ENCODE measurements at regions not wholly inside any gene's neighbourhood (a gene's known extent, or its start where the extent isn't known, plus 50 kb on each side); places are given as distances from the start of the nearest gene placed in this dataset.

DNA sequence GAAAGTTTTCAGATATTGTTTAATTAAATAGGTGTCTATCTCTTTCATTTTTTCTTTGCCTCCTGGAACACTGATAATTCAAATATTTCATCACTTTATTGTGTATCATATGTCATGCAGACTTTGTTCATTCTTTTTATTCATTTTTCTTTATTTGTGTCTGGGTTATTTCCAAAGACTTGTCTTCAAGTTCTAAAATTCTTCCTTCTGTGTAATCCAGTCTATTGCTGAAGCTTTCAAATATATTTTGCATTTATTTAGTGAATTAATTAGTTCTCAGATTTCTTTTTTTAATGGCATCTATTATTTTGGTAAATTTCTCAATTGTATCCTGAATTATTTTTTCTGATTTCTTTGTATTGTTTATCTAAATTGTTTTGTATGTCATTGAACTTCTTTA, 70.1 kb downstream of the ZNF330 start:
- no peaks in the 10 kb centered on the region for H3K27me3 ChIP-seq
- no peak overlapping the region for H2AFZ ChIP-seq
- H3K79me2 ChIP-seq = no peaks in the 10 kb centered on the region
- no peaks in the 10 kb centered on the region for H3K4me1 ChIP-seq (ENCODE audit: insufficient read depth)
- H3K27ac ChIP-seq = no peak overlapping the region
- no peak for TF ChIP-seq EZH2phosphoT487 (IDR thresholded peaks at IDR 0.05; ENCODE audit: low read depth, severe bottlenecking, unreplicated experiment)
- TF ChIP-seq, protein P1, sequence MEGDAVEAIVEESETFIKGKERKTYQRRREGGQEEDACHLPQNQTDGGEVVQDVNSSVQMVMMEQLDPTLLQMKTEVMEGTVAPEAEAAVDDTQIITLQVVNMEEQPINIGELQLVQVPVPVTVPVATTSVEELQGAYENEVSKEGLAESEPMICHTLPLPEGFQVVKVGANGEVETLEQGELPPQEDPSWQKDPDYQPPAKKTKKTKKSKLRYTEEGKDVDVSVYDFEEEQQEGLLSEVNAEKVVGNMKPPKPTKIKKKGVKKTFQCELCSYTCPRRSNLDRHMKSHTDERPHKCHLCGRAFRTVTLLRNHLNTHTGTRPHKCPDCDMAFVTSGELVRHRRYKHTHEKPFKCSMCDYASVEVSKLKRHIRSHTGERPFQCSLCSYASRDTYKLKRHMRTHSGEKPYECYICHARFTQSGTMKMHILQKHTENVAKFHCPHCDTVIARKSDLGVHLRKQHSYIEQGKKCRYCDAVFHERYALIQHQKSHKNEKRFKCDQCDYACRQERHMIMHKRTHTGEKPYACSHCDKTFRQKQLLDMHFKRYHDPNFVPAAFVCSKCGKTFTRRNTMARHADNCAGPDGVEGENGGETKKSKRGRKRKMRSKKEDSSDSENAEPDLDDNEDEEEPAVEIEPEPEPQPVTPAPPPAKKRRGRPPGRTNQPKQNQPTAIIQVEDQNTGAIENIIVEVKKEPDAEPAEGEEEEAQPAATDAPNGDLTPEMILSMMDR (IDR thresholded peaks at IDR 0.05; ENCODE audit: poor library complexity) = no peak
- no peaks in the 10 kb centered on the region for H3K36me3 ChIP-seq (replicated peaks; ENCODE audit: insufficient read depth, low read depth)
- no peak overlapping the region for H3K4me2 ChIP-seq
- no peaks in the 10 kb centered on the region for H3K9me2 ChIP-seq (replicated peaks; ENCODE audit: insufficient read depth)
- H3K4me3 ChIP-seq = no peak overlapping the region
- H3K9me3 ChIP-seq (ENCODE audit: low read depth) = no peaks in the 10 kb centered on the region
- DNase-seq (ENCODE audit: low spot score) = no peak
- no peaks in the 10 kb centered on the region for H4K20me1 ChIP-seq (ENCODE audit: insufficient read depth, poor library complexity, severe bottlenecking)

DNA sequence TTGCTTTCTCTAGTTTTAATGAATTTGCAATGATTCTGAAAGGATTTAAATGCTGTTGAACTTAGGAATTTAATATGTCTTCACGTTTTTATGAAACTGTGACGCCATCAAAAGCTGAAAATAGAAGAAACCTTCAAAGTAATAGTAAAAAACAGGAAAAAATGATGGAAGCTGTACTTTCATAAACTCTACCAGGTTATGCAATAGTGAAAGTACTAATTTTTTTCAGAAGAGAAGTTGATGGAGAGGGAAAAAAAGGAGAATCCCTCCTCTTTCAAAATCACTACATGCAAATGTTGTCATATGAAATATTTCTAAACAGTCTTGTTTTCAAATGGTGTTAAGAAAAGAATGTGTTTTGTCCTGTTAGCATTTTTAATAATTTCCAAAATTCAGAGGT, 73.6 kb downstream of the ZNF330 start:
- no peak overlapping the region for H2AFZ ChIP-seq
- no peaks in the 10 kb centered on the region for H3K36me3 ChIP-seq (replicated peaks; ENCODE audit: insufficient read depth, low read depth)
- H3K9me3 ChIP-seq (ENCODE audit: low read depth) = no peaks in the 10 kb centered on the region
- no peak overlapping the region for H3K4me2 ChIP-seq
- H3K27ac ChIP-seq = no peak overlapping the region
- TF ChIP-seq EZH2phosphoT487 (IDR thresholded peaks at IDR 0.05; ENCODE audit: low read depth, severe bottlenecking, unreplicated experiment) (no peak), EZH2 (IDR thresholded peaks at IDR 0.05; ENCODE audit: borderline replicate concordance) (no peak)
- TF ChIP-seq, protein P1 (IDR thresholded peaks at IDR 0.05; ENCODE audit: poor library complexity) = no peak
- DNase-seq (ENCODE audit: low spot score) = no peak
- no peaks in the 10 kb centered on the region for H3K9me2 ChIP-seq (replicated peaks; ENCODE audit: insufficient read depth)
- H3K4me3 ChIP-seq = no peak overlapping the region
- H3K4me1 ChIP-seq (ENCODE audit: insufficient read depth) = no peaks in the 10 kb centered on the region
- H4K20me1 ChIP-seq (ENCODE audit: insufficient read depth, poor library complexity, severe bottlenecking) = no peaks in the 10 kb centered on the region
- WGBS (ENCODE audit: low lambda C conversion rate, missing lambda C conversion rate) = 84% methylated on average over 2 of the region's 2 CpGs
- H3K27me3 ChIP-seq = no peaks in the 10 kb centered on the region
- H3K79me2 ChIP-seq = no peaks in the 10 kb centered on the region

DNA sequence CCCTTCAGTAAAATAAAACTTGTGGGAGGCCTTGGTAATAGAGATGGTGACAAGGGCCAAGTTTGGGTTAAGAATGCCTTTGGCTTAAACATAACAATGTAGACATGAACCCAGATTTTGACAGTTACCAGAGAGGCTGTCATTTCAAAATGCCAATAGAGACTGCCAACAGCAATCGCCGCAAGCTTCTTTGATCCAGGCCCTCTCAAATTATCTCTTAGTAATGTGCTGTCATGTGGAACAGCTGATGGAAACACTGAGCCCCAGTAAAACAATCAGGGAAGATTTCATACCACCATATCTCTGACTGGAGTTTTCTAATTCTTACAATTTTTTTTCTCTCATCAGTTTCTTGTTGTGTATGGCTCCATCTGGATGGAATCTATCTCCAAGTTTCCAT, 80.5 kb downstream of the ZNF330 start:
- DNase-seq (ENCODE audit: low spot score) = no peak
- Histone ChIP-seq H4K20me1 (ENCODE audit: insufficient read depth, poor library complexity, severe bottlenecking) (no peaks in the 10 kb centered on the region), H2AFZ (no peak overlapping the region), H3K27ac (no peak overlapping the region), H3K4me3 (no peak overlapping the region), H3K79me2 (no peaks in the 10 kb centered on the region), H3K27me3 (no peaks in the 10 kb centered on the region), H3K36me3 (replicated peaks; ENCODE audit: insufficient read depth, low read depth) (no peaks in the 10 kb centered on the region), H3K9me2 (replicated peaks; ENCODE audit: insufficient read depth) (no peaks in the 10 kb centered on the region), H3K9me3 (ENCODE audit: low read depth) (no peaks in the 10 kb centered on the region), H3K4me1 (ENCODE audit: insufficient read depth) (no peaks in the 10 kb centered on the region), H3K4me2 (no peak overlapping the region)
- 40% methylated on average over 2 of the region's 2 CpGs for WGBS (ENCODE audit: low lambda C conversion rate, missing lambda C conversion rate)
- TF ChIP-seq, protein P1 (IDR thresholded peaks at IDR 0.05; ENCODE audit: poor library complexity) = no peak
- no peak for TF ChIP-seq EZH2phosphoT487 (IDR thresholded peaks at IDR 0.05; ENCODE audit: low read depth, severe bottlenecking, unreplicated experiment)
- TF ChIP-seq EZH2 (IDR thresholded peaks at IDR 0.05; ENCODE audit: borderline replicate concordance) = no peak

DNA sequence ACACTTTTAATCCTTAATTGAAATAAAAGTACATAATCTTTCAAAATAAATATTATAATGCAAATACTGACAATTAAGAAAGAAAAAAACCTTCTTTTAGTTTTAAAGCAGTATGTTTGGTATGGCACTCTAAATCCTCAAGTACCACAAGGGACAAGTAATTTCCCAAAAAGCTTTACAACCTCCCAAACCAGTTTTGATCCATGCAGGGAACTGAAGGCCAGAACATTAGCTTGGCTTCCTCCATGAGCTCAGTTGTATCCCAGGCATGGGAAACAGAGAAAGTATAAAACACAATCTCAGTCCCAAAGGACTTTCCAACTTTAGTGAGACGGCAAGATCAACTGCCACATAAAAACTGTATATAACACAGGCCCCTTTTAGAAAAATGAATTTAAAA, 82.2 kb downstream of the ZNF330 start:
- Histone ChIP-seq H3K36me3 (replicated peaks; ENCODE audit: insufficient read depth, low read depth) (no peaks in the 10 kb centered on the region), H3K79me2 (no peaks in the 10 kb centered on the region), H3K27me3 (no peaks in the 10 kb centered on the region), H3K4me3 (no peak overlapping the region), H3K4me2 (no peak overlapping the region), H3K9me3 (ENCODE audit: low read depth) (no peaks in the 10 kb centered on the region), H4K20me1 (ENCODE audit: insufficient read depth, poor library complexity, severe bottlenecking) (no peaks in the 10 kb centered on the region), H3K9me2 (replicated peaks; ENCODE audit: insufficient read depth) (no peaks in the 10 kb centered on the region), H2AFZ (no peak overlapping the region), H3K27ac (no peak overlapping the region), H3K4me1 (ENCODE audit: insufficient read depth) (no peaks in the 10 kb centered on the region)
- TF ChIP-seq, protein P1 (IDR thresholded peaks at IDR 0.05; ENCODE audit: poor library complexity) = no peak
- TF ChIP-seq EZH2phosphoT487 (IDR thresholded peaks at IDR 0.05; ENCODE audit: low read depth, severe bottlenecking, unreplicated experiment) (no peak), EZH2 (IDR thresholded peaks at IDR 0.05; ENCODE audit: borderline replicate concordance) (no peak)
- DNase-seq (ENCODE audit: low spot score) = no peak
- 90% methylated on average over 1 of the region's 1 CpG for WGBS (ENCODE audit: low lambda C conversion rate, missing lambda C conversion rate)
